Activated CD4-positive, alpha-beta T cell treated with anti-CD3 and anti-CD28 coated beads for 36 hours (primary cell): ENCODE measurements at regions not wholly inside any gene's neighbourhood (a gene's known extent, or its start where the extent isn't known, plus 50 kb on each side); places are given as distances from the start of the nearest gene placed in this dataset.
"Not testable (repeated sequence)": the region's sequence is repeated elsewhere in the genome, so short reads cannot be mapped to it uniquely, and the experiment has no call there.

Source experiments
- ATAC-seq: fragments of 200-7000 bp; cut with Tn5 transposase; one replicate; pipeline ENCODE4 v1.10.0; 2021; ENCODE audit warnings: mild to moderate bottlenecking, moderate library complexity
- CTCF ChIA-PET: fragments of 350-600 bp; sonication (Branson Sonifier 250); formaldehyde crosslinking; loops from one replicate; lab custom pipeline; 2021; ENCODE audit warnings: antibody characterized with exemption; lab: Charles Lee
- POLR2A ChIA-PET: fragments of 350-600 bp; sonication (Branson Sonifier 250); formaldehyde crosslinking; loops from one replicate; lab custom pipeline; 2021; ENCODE audit warnings: antibody characterized with exemption, inconsistent platforms; lab: Charles Lee
- DNase-seq: peaks from one replicate; pipeline ENCODE4 v3.0.0-alpha.2; 2020
- H3K27ac Mint-ChIP-seq: one replicate; pipeline ENCODE4 v1.8.0; 2021; ENCODE audit warnings: mixed read lengths
- H3K27me3 Mint-ChIP-seq: one replicate; pipeline ENCODE4 v1.8.0; 2021; ENCODE audit warnings: mixed read lengths
- H3K36me3 Mint-ChIP-seq: one replicate; pipeline ENCODE4 v1.8.0; 2021; ENCODE audit warnings: low read depth, mixed read lengths
- H3K4me1 Mint-ChIP-seq: one replicate; pipeline ENCODE4 v1.8.0; 2021; ENCODE audit warnings: mixed read lengths
- H3K4me3 Mint-ChIP-seq: one replicate; pipeline ENCODE4 v1.8.0; 2021; ENCODE audit warnings: mild to moderate bottlenecking, moderate library complexity, mixed read lengths
- H3K9me3 Mint-ChIP-seq: one replicate; pipeline ENCODE4 v1.8.0; 2021; ENCODE audit warnings: low read depth, mixed read lengths
- intact Hi-C, 2 experiments: fragments of 100-400 bp; cut with DNase I in 1 of 2; cut with micrococcal nuclease in 1 of 2; formaldehyde crosslinking; loops; one replicate each; pipeline versions ENCODE4 v1.14.2 to v1.15.1; 2022 to 2024; cut with DNase I, micrococcal nuclease

DNA sequence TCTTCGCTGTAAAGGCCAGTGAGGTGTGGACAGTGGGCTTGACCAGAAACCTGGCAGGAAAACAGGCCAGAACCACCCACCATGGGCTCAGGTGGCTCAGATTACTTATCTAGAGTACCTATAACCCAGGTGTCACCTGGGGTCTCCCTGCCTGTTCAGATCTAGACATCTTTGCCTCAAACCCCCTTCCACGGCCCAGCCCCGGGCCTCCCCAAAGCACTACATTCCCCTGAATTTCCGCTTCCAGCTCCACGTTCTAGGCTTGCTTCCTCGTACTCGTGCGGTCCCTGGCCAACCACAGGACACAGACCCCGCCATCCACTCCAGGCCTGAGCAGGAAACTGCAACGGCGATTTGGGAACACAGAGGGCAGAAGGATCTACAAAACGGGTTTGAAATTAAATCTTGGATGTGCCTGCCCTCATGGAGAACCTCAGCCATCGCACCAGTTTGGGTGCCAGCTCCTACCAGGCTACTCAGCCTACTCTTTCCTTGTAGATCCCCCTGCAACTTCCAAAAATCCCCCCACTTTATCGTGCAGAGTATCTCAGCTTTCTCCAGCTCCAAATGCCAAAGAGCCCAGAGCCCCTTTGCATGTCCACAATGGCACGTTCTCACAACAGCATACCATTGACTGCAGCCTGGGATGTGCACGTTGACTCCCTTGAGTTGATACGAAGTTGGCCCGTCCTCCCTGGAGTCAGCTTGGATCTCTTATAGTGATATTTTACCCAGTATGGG, 62.7 kb upstream of the CACUL1 start:
- CTCF ChIA-PET = interaction anchor here (0.6 kb wide), 1 partner anchor 10 kb away, joined by 3 read pairs; no protein-coding TSS in a partner anchor
- POLR2A ChIA-PET = no interaction called here
- no peaks in the 10 kb centered on the region for H3K36me3 Mint-ChIP-seq
- no peak for DNase-seq
- intact Hi-C loops = no loop called here
- H3K27ac Mint-ChIP-seq = no peak overlapping the region
- ATAC-seq = no peak
- H3K9me3 Mint-ChIP-seq = no peaks in the 10 kb centered on the region
- H3K4me1 Mint-ChIP-seq = no peaks in the 10 kb centered on the region
- H3K4me3 Mint-ChIP-seq = no peak overlapping the region
- H3K27me3 Mint-ChIP-seq = no peaks in the 10 kb centered on the region

DNA sequence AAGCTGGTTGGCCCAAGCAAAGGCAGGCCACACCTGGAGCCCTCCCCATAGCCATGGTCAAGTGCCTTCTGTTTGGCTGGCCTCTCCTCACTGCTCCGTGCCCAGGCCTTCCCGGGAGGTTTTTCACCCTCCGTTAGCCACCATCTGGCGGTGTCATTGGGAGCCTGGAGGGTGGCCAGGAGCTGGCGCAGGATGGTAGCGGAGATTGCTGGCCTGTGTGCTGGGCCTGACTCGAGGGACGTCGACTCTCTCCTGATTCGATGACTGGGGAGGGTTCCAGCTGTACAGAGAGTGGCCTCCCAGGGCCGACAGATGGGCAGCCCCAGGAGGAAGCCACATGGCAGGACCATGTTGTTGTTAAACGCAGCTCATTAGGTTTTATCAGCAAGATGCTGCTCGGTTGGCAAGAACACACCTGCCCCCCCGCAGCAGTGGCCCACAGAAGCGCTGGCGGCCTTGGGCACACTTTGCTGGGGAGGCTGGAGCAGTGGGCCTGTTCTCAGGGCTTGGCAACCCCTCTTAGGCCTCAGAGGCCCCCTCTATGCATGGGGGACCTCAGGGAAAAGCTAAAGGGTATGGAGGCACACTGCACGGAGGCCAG, 64.0 kb upstream of the CACUL1 start:
- no peak overlapping the region for H3K4me3 Mint-ChIP-seq
- no peaks in the 10 kb centered on the region for H3K36me3 Mint-ChIP-seq
- intact Hi-C loops = no loop called here
- no peaks in the 10 kb centered on the region for H3K9me3 Mint-ChIP-seq
- ChIA-PET POLR2A (no interaction called here), CTCF (interaction anchor here (0.7 to 0.8 kb wide), 2 partner anchors 834 to 1235 kb away, joined by 3 read pairs; no protein-coding TSS in a partner anchor)
- H3K4me1 Mint-ChIP-seq = no peaks in the 10 kb centered on the region
- ATAC-seq = no peak
- no peak overlapping the region for H3K27ac Mint-ChIP-seq
- H3K27me3 Mint-ChIP-seq = no peaks in the 10 kb centered on the region
- no peak for DNase-seq

DNA sequence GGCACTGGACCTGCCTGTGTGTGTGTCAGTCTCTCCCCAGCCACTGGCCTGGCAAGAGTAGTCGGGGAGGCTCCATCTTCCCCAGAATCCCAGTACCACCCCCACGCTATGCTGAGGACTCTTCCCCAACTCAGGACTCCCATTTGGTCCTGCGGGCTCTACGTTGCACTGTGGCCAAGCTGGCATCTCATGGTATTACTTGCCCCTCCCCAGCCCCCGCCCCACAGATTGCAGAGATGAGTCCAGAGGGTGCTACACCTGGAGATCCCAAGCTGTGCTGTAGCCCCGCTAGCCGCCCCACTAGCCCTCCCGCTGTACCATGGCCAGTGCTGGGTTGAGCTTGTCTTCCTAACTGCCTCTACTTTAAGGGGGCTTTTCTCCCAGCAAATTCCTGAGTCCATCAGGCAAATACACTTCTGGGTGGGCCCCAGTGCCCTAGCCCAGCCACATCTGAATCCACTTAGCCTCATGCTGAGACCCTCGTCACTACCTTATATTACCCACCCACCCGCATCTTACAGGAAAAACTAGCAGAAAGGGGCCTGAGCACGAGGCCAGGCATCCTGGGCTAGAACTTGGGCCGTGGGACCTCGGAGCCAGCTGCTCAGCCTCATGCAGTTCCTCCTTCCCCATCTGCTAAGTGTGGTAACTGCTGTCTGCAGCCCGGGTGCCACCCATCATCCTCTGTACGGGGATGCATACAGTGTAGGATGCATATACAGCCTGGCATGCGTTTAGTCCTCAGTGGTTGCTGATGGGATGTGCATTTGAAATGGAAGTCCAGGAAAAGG, 65.8 kb upstream of the CACUL1 start:
- intact Hi-C loops = no loop called here
- no peak overlapping the region for H3K4me3 Mint-ChIP-seq
- H3K27me3 Mint-ChIP-seq = no peaks in the 10 kb centered on the region
- ATAC-seq (no peak), DNase-seq (no peak)
- H3K27ac Mint-ChIP-seq = no peak overlapping the region
- ChIA-PET CTCF (interaction anchor here (0.6 kb wide), 1 partner anchor 102 kb away, joined by 3 read pairs; no protein-coding TSS in a partner anchor), POLR2A (no interaction called here)
- no peaks in the 10 kb centered on the region for H3K4me1 Mint-ChIP-seq
- no peaks in the 10 kb centered on the region for H3K36me3 Mint-ChIP-seq
- no peaks in the 10 kb centered on the region for H3K9me3 Mint-ChIP-seq

DNA sequence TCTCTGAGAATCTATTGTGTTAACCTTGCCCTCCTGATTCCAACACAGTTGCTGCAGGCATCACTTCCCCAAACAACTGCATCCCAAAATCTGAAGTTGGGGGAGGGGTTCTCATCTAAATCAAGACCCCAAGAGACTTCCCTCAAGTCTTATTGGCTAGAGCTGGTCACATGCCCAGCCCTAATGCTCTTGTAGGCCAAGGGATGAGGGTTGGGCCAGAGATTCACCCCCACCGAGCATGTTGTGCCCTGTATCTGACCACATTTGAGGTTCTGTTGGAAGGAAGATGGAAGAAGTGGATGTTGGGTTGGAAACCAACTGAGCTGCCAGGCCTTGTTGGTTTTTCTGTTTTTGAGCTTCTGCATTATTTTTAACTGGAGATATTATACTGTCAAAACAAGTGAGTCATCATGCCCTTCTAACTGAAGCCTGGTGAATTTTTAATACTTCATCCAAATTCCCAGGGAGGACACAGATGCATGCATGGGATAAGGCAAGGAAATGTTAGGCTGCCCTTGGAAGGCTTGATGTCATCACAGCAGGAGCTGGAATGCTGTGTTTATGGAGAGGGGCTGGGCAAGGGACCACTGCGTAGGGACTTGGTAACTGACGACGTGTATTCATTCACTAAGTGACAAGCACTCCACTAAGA, 68.6 kb upstream of the CACUL1 start:
- peaks cover 3% of the 10 kb centered on the region for H3K9me3 Mint-ChIP-seq
- ATAC-seq = no peak

DNA sequence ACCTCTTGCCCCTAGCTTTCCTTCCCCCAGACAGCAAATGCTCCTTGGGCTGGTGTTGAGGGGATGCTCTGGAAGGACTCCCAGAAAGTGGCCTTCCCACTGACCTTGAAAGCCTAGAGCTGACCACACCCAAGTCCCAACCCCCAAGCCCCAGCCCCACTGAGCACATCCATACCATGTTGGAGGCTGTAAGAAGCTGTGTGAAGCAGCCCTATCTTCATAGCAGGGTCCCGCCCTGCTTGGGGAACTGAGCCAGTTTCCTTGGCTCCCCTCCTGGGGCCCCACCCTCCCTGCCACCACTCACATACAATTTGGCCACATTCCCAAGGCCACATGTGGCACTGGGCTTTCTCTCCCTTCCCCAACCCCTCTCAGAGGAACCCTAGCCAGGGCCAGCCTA, 72.3 kb upstream of the CACUL1 start:
- CTCF ChIA-PET = interaction anchor here (0.5 to 1.8 kb wide), 8 partner anchors 10 to 301 kb away, joined by 3 to 8 read pairs (median 3); no protein-coding TSS in a partner anchor
- intact Hi-C loops = no loop called here
- ATAC-seq (no peak), DNase-seq (no peak)
- H3K9me3 Mint-ChIP-seq = peaks cover 3% of the 10 kb centered on the region
- no peaks in the 10 kb centered on the region for H3K27me3 Mint-ChIP-seq
- no peak overlapping the region for H3K4me3 Mint-ChIP-seq
- POLR2A ChIA-PET = no interaction called here
- H3K27ac Mint-ChIP-seq = no peak overlapping the region
- peaks cover 3% of the 10 kb centered on the region for H3K4me1 Mint-ChIP-seq
- no peaks in the 10 kb centered on the region for H3K36me3 Mint-ChIP-seq

More for the DNA sequence above, 68.6 kb upstream of the CACUL1 start:
- Mint-ChIP-seq H3K4me3 (no peak overlapping the region), H3K27ac (no peak overlapping the region), H3K4me1 (no peaks in the 10 kb centered on the region), H3K36me3 (no peaks in the 10 kb centered on the region), H3K27me3 (no peaks in the 10 kb centered on the region)
- no peak for DNase-seq
- CTCF ChIA-PET = no interaction called here
- intact Hi-C loops = no loop called here
- POLR2A ChIA-PET = no interaction called here

DNA sequence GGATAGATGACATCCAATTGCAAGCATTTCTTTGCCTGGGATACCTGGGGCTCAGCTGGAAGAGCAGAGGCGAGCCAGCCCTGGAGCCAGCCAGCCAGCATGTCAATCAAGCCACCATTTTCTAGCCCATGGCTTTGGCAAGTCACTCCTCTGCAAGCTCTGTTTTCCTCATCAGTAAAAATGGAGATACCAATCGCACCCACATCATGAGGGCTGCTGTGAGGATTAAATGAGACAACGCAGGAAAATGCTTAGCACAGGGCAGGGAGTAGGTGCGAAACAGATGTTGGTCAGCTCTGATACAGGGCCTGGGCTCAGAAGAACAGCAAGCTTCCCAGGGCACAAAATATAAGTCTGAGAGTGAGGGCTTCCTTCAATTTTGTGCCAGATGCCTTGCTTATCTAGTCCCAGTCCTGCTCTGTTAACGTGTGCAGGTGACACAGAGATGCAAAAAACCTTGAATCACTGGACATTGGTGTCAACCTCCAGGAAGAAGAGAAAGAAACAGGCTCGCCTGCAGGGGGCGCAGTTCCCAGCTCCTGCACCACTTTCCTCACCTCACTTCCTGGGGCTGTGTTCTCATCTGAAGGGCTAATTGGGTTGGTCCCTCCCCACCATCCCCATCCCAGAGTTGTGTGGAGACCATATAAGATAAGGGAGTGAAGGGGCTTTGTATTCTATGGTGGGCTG, 72.8 kb upstream of the CACUL1 start:
- Mint-ChIP-seq H3K27me3 (no peaks in the 10 kb centered on the region), H3K9me3 (peaks cover 3% of the 10 kb centered on the region), H3K27ac (no peak overlapping the region), H3K4me1 (peaks cover 8% of the 10 kb centered on the region), H3K36me3 (no peaks in the 10 kb centered on the region), H3K4me3 (no peak overlapping the region)
- intact Hi-C loops = no loop called here
- CTCF ChIA-PET = interaction anchor here (0.5 to 1.8 kb wide), 12 partner anchors 10 to 301 kb away, joined by 3 to 8 read pairs (median 3); no protein-coding TSS in a partner anchor
- DNase-seq (peak; percentile 36), ATAC-seq (no peak)
- POLR2A ChIA-PET = no interaction called here

DNA sequence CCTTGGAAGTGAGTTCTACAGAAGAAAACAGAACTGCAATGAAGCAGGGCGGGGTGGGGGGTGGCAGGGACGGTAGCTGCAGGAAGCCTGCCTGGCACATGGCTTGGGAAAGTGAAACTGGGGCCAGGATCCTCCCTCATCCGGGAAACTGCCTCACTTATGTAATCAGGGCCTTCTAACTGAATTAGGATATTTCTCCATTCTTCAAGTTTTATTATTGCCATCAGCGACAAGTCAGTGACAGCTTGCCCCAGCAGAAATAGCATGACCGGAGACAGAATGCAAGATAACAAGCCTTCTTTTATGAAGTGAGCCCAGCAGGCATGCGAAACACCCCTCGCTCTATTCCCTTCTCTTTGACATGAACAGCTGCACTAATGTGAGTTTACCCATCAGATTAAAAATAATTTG, 77.5 kb upstream of the CACUL1 start:
- Mint-ChIP-seq H3K27me3 (no peaks in the 10 kb centered on the region), H3K36me3 (no peaks in the 10 kb centered on the region), H3K4me1 (peaks cover 8% of the 10 kb centered on the region), H3K4me3 (no peak overlapping the region), H3K9me3 (peaks cover 3% of the 10 kb centered on the region), H3K27ac (no peak overlapping the region)
- POLR2A ChIA-PET = no interaction called here
- intact Hi-C loops = no loop called here
- CTCF ChIA-PET = interaction anchor here (1.0 kb wide), 2 partner anchors 16 to 20 kb away, joined by 4 read pairs; no protein-coding TSS in a partner anchor
- ATAC-seq = no peak
- DNase-seq = peak; percentile 18

DNA sequence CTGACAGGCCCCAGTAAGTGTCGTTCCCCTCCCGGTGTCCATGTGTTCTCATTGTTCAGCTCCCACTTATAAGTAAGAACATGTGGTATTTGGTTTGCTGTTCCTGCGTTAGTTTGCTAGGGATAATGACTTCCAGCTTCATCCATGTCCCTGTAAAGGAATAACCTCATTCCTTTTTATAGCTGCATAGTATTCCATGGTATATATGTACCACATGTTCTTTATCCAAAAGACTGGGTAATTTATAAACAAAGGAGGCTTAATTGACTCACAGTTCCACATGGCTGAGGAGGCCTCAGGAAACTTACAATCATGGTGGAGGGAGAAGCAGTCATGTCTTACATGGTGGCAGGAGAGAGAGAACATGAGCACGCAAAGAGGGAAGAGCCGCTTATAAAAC, 79.6 kb upstream of the CACUL1 start:
- POLR2A ChIA-PET, CTCF ChIA-PET, ATAC-seq, intact Hi-C loops, H3K36me3 Mint-ChIP-seq, H3K4me3 Mint-ChIP-seq, H3K27me3 Mint-ChIP-seq, H3K27ac Mint-ChIP-seq, DNase-seq, H3K9me3 Mint-ChIP-seq: not testable (repeated sequence)
- peaks cover 12% of the 10 kb centered on the region for H3K4me1 Mint-ChIP-seq

DNA sequence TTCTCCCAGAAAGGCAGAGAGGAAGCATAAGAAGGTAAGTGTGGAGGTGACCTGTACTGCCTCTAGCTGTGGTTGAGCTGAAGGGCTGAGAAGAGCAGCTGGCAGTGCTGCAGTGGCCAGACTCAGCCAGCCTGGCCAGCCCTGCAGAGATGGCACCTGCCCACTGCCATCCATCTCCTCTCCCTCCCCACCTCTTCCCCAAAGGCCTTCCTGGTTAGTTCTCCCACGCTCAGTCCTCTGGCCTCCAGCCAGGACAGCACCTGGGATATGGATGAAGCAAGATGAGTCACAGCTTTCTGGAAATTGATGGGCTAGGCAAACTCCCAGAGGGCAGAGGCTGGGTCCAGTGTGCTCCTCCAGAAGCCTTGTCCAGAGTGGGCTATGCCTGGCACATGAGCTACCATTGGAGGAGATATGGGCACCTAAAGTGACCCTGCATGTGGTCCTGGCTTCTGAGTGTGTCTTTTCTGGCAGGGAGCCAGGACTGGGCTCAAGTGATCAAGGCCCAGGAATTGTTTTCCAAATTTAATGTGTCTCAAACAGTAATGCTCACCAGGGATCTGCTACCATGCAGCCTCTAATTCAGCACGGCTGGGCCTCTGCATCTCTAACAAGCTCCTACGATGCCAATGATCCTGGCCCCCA, 81.0 kb upstream of the CACUL1 start:
- CTCF ChIA-PET = interaction anchor here (0.5 to 0.7 kb wide), 2 partner anchors 177 to 412 kb away, joined by 3 to 4 read pairs; no protein-coding TSS in a partner anchor
- no peak overlapping the region for H3K27ac Mint-ChIP-seq
- no peak for DNase-seq
- POLR2A ChIA-PET = no interaction called here
- intact Hi-C loops = no loop called here
- no peak for ATAC-seq
- H3K36me3 Mint-ChIP-seq = no peaks in the 10 kb centered on the region
- H3K27me3 Mint-ChIP-seq = no peaks in the 10 kb centered on the region
- H3K4me1 Mint-ChIP-seq = peaks cover 25% of the 10 kb centered on the region
- H3K9me3 Mint-ChIP-seq = no peaks in the 10 kb centered on the region
- H3K4me3 Mint-ChIP-seq = no peak overlapping the region

DNA sequence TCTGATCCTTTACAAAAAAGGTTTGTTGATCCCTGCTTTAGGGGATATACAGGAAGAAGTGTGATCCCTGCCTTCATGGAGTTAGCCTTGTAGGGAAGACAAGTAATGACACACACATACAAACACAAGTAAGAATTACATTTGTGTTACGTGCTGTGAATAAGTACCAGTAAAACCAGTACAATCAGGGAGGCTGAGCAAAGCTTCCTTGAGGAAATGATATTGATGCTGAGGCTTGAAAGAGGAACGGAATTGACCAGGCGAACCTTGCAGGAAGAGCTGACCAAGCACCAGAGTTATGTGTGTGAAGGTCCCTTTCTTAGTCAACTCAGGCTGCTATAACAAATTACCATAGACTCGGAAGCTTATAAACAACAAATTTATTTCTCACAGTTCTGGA, 83.6 kb upstream of the CACUL1 start:
- Mint-ChIP-seq H3K4me3 (no peak overlapping the region), H3K9me3 (no peaks in the 10 kb centered on the region), H3K4me1 (peaks cover 19% of the 10 kb centered on the region), H3K27me3 (no peaks in the 10 kb centered on the region), H3K36me3 (no peaks in the 10 kb centered on the region), H3K27ac (no peak overlapping the region)
- DNase-seq = no peak
- intact Hi-C loops = no loop called here
- ATAC-seq = no peak
- ChIA-PET CTCF (interaction anchor here (0.8 to 1.3 kb wide), 2 partner anchors 11 to 12 kb away, joined by 3 read pairs; no protein-coding TSS in a partner anchor), POLR2A (no interaction called here)
